NCI-H1417 (cell line): ENCODE measurements at regions not wholly inside any gene's neighbourhood (a gene's known extent, or its start where the extent isn't known, plus 50 kb on each side); places are given as distances from the start of the nearest gene placed in this dataset.
"Not testable (repeated sequence)": the region's sequence is repeated elsewhere in the genome, so short reads cannot be mapped to it uniquely, and the experiment has no call there.

Experiments used
- DNase-seq, 3 experiments: peaks; one replicate each; lab custom pipeline; 2025; lab: John Stamatoyannopoulos, UW

GRCh38 chr7:156515911-156516790, 124.4 kb upstream of the RNF32 start:
- DNase-seq, result no peak

- DNase-seq, result no peak
Measured at GRCh38 chr7:156514851-156515250, 125.7 kb upstream of the RNF32 start.

- DNase-seq, result no peak
Measured at GRCh38 chr7:156511426-156511825, 129.1 kb upstream of the RNF32 start.

GRCh38 chr7:156510966-156511365, 129.6 kb upstream of the RNF32 start:
- no peak for DNase-seq

GRCh38 chr7:156509216-156509615, 131.4 kb upstream of the RNF32 start:
- DNase-seq, result no peak

GRCh38 chr7:156505876-156506275, 134.7 kb upstream of the RNF32 start:
- DNase-seq, result no peak

- no peak for DNase-seq
Measured at GRCh38 chr7:156504687-156505545, 135.7 kb upstream of the RNF32 start.

- DNase-seq, result no peak
Measured at GRCh38 chr7:156504006-156504405, 136.6 kb upstream of the RNF32 start.

- DNase-seq, result no peak
Measured at GRCh38 chr7:156503196-156503595, 137.4 kb upstream of the RNF32 start.

GRCh38 chr7:156501815-156502214, 138.8 kb upstream of the RNF32 start:
- DNase-seq, result not testable (repeated sequence)

- no peak for DNase-seq
Measured at GRCh38 chr7:156499247-156499881, 141.2 kb upstream of the RNF32 start.

- DNase-seq, result peak; percentile 76 to 94 (median 81)
Measured at GRCh38 chr7:156497776-156498509, 142.6 kb upstream of the RNF32 start.

GRCh38 chr7:156496865-156497264, 143.7 kb upstream of the RNF32 start:
- DNase-seq, result peak in 1 of 3 experiments; percentile 64

GRCh38 chr7:156496363-156496769, 144.2 kb upstream of the RNF32 start:
- peak; percentile 76 to 97 (median 84) for DNase-seq

- peak; percentile 14 to 49 (median 16) for DNase-seq
Measured at GRCh38 chr7:156494960-156495359, 145.6 kb upstream of the RNF32 start.

GRCh38 chr7:156493942-156494341, 146.6 kb upstream of the RNF32 start:
- DNase-seq, result no peak

- no peak for DNase-seq
Measured at GRCh38 chr7:156492170-156492569, 148.4 kb upstream of the RNF32 start.

GRCh38 chr7:156491435-156491834, 149.1 kb upstream of the RNF32 start:
- no peak for DNase-seq

- no peak for DNase-seq
Measured at GRCh38 chr7:156490021-156490800, 150.4 kb upstream of the RNF32 start.

- peak in 2 of 3 experiments; percentile 42 to 66 for DNase-seq
Measured at GRCh38 chr7:156487811-156488533, 152.6 kb upstream of the RNF32 start.
